Neuronal stem cell (in vitro differentiated cells): ENCODE measurements at regions not wholly inside any gene's neighbourhood (a gene's known extent, or its start where the extent isn't known, plus 50 kb on each side); places are given as distances from the start of the nearest gene placed in this dataset.

Experiments
- DNase-seq: peaks from one replicate; pipeline ENCODE4 v3.0.0-alpha.2; 2013; ENCODE audit warnings: low spot score
- H2AFZ ChIP-seq: one replicate; pipeline ENCODE4 v1.6.1; 2013; ENCODE audit warnings: mild to moderate bottlenecking, low read length, inconsistent platforms
- H2AK5ac ChIP-seq: 2 replicates; pipeline ENCODE4 v1.6.1; 2013; ENCODE audit warnings: low read depth, mild to moderate bottlenecking, inconsistent platforms, low read length, moderate library complexity, mixed read lengths
- H2BK120ac ChIP-seq: 2 replicates; pipeline ENCODE4 v1.6.1; 2013; ENCODE audit warnings: low read depth, mild to moderate bottlenecking, inconsistent platforms, low read length, moderate library complexity, mixed read lengths
- H2BK12ac ChIP-seq: one replicate; pipeline ENCODE4 v1.6.1; 2013; ENCODE audit warnings: low read length, inconsistent platforms
- H2BK15ac ChIP-seq: 2 replicates; pipeline ENCODE4 v1.6.1; 2013; ENCODE audit warnings: mild to moderate bottlenecking, low read length, inconsistent platforms, mixed read lengths
- H2BK5ac ChIP-seq: one replicate; pipeline ENCODE4 v1.6.1; 2013; ENCODE audit warnings: inconsistent platforms, mild to moderate bottlenecking, low read length, moderate library complexity
- H3K14ac ChIP-seq: one replicate; pipeline ENCODE4 v1.6.1; 2013; ENCODE audit warnings: low read length, inconsistent platforms
- H3K18ac ChIP-seq: 2 replicates; pipeline ENCODE4 v1.6.1; 2013; ENCODE audit warnings: low read length, inconsistent platforms
- H3K23ac ChIP-seq: 2 replicates; pipeline ENCODE4 v1.6.1; 2013; ENCODE audit warnings: low read depth, mild to moderate bottlenecking, mixed read lengths, low read length, inconsistent platforms; ENCODE audit not compliant: poor library complexity
- H3K27ac ChIP-seq: replicated peaks from 3 replicates; pipeline ENCODE4 v1.5.1; 2013; ENCODE audit warnings: low read length, inconsistent platforms
- H3K27me3 ChIP-seq, 3 experiments: 2 replicates each; pipeline ENCODE4 v1.6.1; 2013; ENCODE audit warnings: low read length in 3 of 3, mild to moderate bottlenecking in 2 of 3, inconsistent platforms in 1 of 3, low read depth in 1 of 3, mixed read lengths in 1 of 3, moderate library complexity in 1 of 3; ENCODE audit not compliant: control insufficient read depth in 3 of 3, insufficient read depth in 3 of 3
- H3K36me3 ChIP-seq, 2 donors: replicated peaks in 1 of 2; 2 replicates each; pipeline ENCODE4 v1.6.1; 2013; ENCODE audit warnings: low read length in 2 of 2; ENCODE audit not compliant: control insufficient read depth in 2 of 2, insufficient read depth in 2 of 2
- H3K4ac ChIP-seq: 2 replicates; pipeline ENCODE4 v1.6.1; 2013; ENCODE audit warnings: inconsistent platforms, mild to moderate bottlenecking, low read length, moderate library complexity
- H3K4me1 ChIP-seq, 2 donors: 1 replicate in 1 of 2; 2 replicates in 1 of 2; pipeline ENCODE4 v1.6.1; 2013; ENCODE audit warnings: low read length in 2 of 2, low read depth in 1 of 2; ENCODE audit not compliant: control insufficient read depth in 2 of 2, insufficient read depth in 1 of 2
- H3K4me2 ChIP-seq: one replicate; pipeline ENCODE4 v1.6.1; 2013; ENCODE audit warnings: mild to moderate bottlenecking, low read length, inconsistent platforms; ENCODE audit not compliant: insufficient read depth, poor library complexity, severe bottlenecking
- H3K4me3 ChIP-seq, 2 donors: 2 replicates each; pipeline ENCODE4 v1.5.1; 2013; ENCODE audit warnings: low read length in 2 of 2, mild to moderate bottlenecking in 2 of 2, inconsistent platforms in 1 of 2, moderate library complexity in 1 of 2
- H3K79me1 ChIP-seq: one replicate; pipeline ENCODE4 v1.6.1; 2013; ENCODE audit warnings: low read depth, mild to moderate bottlenecking, inconsistent platforms, low read length, moderate library complexity
- H3K9ac ChIP-seq: one replicate; pipeline ENCODE4 v1.6.1; 2013; ENCODE audit warnings: mild to moderate bottlenecking, low read depth, low read length, inconsistent platforms; ENCODE audit not compliant: poor library complexity
- H3K9me3 ChIP-seq, 2 donors: replicated peaks in 1 of 2; 2 replicates each; pipeline versions ENCODE3 to v1.6.1; 2013; ENCODE audit warnings: low read length in 2 of 2, mild to moderate bottlenecking in 2 of 2, inconsistent platforms in 1 of 2, low read depth in 1 of 2, mixed read lengths in 1 of 2, moderate library complexity in 1 of 2; ENCODE audit not compliant: control insufficient read depth in 2 of 2, insufficient read depth in 1 of 2
- H4K8ac ChIP-seq: one replicate; pipeline ENCODE4 v1.6.1; 2013; ENCODE audit warnings: low read depth, mild to moderate bottlenecking, inconsistent platforms, low read length, moderate library complexity
- H4K91ac ChIP-seq: one replicate; pipeline ENCODE4 v1.6.1; 2013; ENCODE audit warnings: low read length, low read depth, mild to moderate bottlenecking, inconsistent platforms; ENCODE audit not compliant: poor library complexity
- WGBS, 2 donors: extraction: QIAGEN DNeasy Blood & Tissue Kit; methylation state at CpG; one replicate each; pipeline ENCODE4 v1.1.7; 2013; ENCODE audit warnings: missing lambda C conversion rate in 2 of 2, mixed read lengths in 1 of 2; ENCODE audit not compliant: insufficient read length in 2 of 2, insufficient replicate concordance in 1 of 2; ENCODE audit errors: extremely low coverage in 2 of 2; 5-methylcytosine and 5-hydroxymethylcytosine counted together

GRCh38 chr7:50211130-50212015 is 93.1 kb upstream of the IKZF1 start:
- no peak overlapping the region for H3K4me2 ChIP-seq
- WGBS, 2 donors = no CpG with 5 or more reads among the region's 9 CpGs
- no peak overlapping the region for H2AFZ ChIP-seq
- no peaks in the 10 kb centered on the region for H3K9me3 ChIP-seq
- H3K79me1 ChIP-seq = no peaks in the 10 kb centered on the region
- peak overlapping the region; percentile 49 for H3K23ac ChIP-seq
- H2BK12ac ChIP-seq = peak overlapping the region; percentile 52
- no peak overlapping the region for H2BK15ac ChIP-seq
- no peak overlapping the region for H3K9ac ChIP-seq
- H3K27me3 ChIP-seq = no peaks in the 10 kb centered on the region
- H4K8ac ChIP-seq = no peak overlapping the region
- no peak overlapping the region for H3K4ac ChIP-seq
- no peaks in the 10 kb centered on the region for H3K4me1 ChIP-seq
- H3K18ac ChIP-seq = peak overlapping the region; percentile 57
- H2BK120ac ChIP-seq = no peak overlapping the region
- H2AK5ac ChIP-seq = peak overlapping the region; percentile 41
- DNase-seq = no peak
- H3K36me3 ChIP-seq = no peaks in the 10 kb centered on the region
- no peak overlapping the region for H2BK5ac ChIP-seq
- H4K91ac ChIP-seq = no peak overlapping the region
- no peak overlapping the region for H3K27ac ChIP-seq
- H3K4me3 ChIP-seq = peak overlapping the region in 1 of 2 donors; percentile 26
- H3K14ac ChIP-seq = no peak overlapping the region

- Histone ChIP-seq H3K36me3 (no peaks in the 10 kb centered on the region), H2AK5ac (no peak overlapping the region), H4K91ac (no peak overlapping the region), H2BK12ac (no peak overlapping the region), H3K14ac (no peak overlapping the region), H3K27ac (no peak overlapping the region), H3K18ac (no peak overlapping the region), H2AFZ (no peak overlapping the region), H3K4me3 (no peak overlapping the region), H3K4me2 (no peak overlapping the region), H3K9ac (no peak overlapping the region), H3K4me1 (no peaks in the 10 kb centered on the region), H3K23ac (no peak overlapping the region), H4K8ac (no peak overlapping the region), H2BK5ac (no peak overlapping the region), H2BK15ac (no peak overlapping the region), H3K27me3 (no peaks in the 10 kb centered on the region), H3K4ac (no peak overlapping the region), H2BK120ac (no peak overlapping the region), H3K9me3 (no peaks in the 10 kb centered on the region), H3K79me1 (no peaks in the 10 kb centered on the region)
- no CpG with 5 or more reads among the region's 6 CpGs for WGBS, 2 donors
- DNase-seq = no peak
These were observed 93.8 kb upstream of the IKZF1 start for GRCh38 chr7:50210706-50211115.

GRCh38 chr7:50209461-50210135 is 94.9 kb upstream of the IKZF1 start:
- no peak overlapping the region for H2BK15ac ChIP-seq
- no peaks in the 10 kb centered on the region for H3K79me1 ChIP-seq
- no peaks in the 10 kb centered on the region for H3K27me3 ChIP-seq
- no peak overlapping the region for H4K91ac ChIP-seq
- no peak overlapping the region for H3K4ac ChIP-seq
- no peak overlapping the region for H4K8ac ChIP-seq
- no peak overlapping the region for H3K18ac ChIP-seq
- no peaks in the 10 kb centered on the region for H3K36me3 ChIP-seq
- H3K4me1 ChIP-seq = no peaks in the 10 kb centered on the region
- no peak overlapping the region for H2BK12ac ChIP-seq
- H2BK5ac ChIP-seq = no peak overlapping the region
- no peak overlapping the region for H3K4me2 ChIP-seq
- no peak overlapping the region for H3K9ac ChIP-seq
- no peak overlapping the region for H2AFZ ChIP-seq
- H3K14ac ChIP-seq = no peak overlapping the region
- H3K9me3 ChIP-seq = no peaks in the 10 kb centered on the region
- H2BK120ac ChIP-seq = no peak overlapping the region
- H3K4me3 ChIP-seq = no peak overlapping the region
- H2AK5ac ChIP-seq = no peak overlapping the region
- no CpG with 5 or more reads among the region's 5 CpGs for WGBS, 2 donors
- no peak overlapping the region for H3K23ac ChIP-seq
- no peak overlapping the region for H3K27ac ChIP-seq
- DNase-seq = no peak

- Histone ChIP-seq H2BK5ac (no peak overlapping the region), H4K8ac (no peak overlapping the region), H2BK120ac (no peak overlapping the region), H3K9ac (no peak overlapping the region), H3K27me3 (no peaks in the 10 kb centered on the region), H2AK5ac (no peak overlapping the region), H3K9me3 (no peaks in the 10 kb centered on the region), H3K14ac (no peak overlapping the region), H2BK15ac (no peak overlapping the region), H3K4me2 (no peak overlapping the region), H3K23ac (no peak overlapping the region), H2AFZ (no peak overlapping the region), H3K27ac (no peak overlapping the region), H3K36me3 (no peaks in the 10 kb centered on the region), H3K18ac (no peak overlapping the region), H3K4ac (no peak overlapping the region), H3K4me3 (no peak overlapping the region), H4K91ac (no peak overlapping the region), H3K79me1 (no peaks in the 10 kb centered on the region), H3K4me1 (no peaks in the 10 kb centered on the region), H2BK12ac (no peak overlapping the region)
- no CpG with 5 or more reads among the region's 5 CpGs for WGBS, 2 donors
- no peak for DNase-seq
These were observed 96.0 kb upstream of the IKZF1 start for GRCh38 chr7:50208378-50208982.
